H9 (cell line): ENCODE measurements at regions not wholly inside any gene's neighbourhood (a gene's known extent, or its start where the extent isn't known, plus 50 kb on each side); places are given as distances from the start of the nearest gene placed in this dataset.

Experiments used
- DNase-seq: peaks from one replicate; pipeline ENCODE4 v3.0.0-alpha.2; 2017
- H2AFZ ChIP-seq: one replicate; pipeline ENCODE4 v1.6.1; 2013; ENCODE audit warnings: mild to moderate bottlenecking, low read length, control low read depth, moderate library complexity
- H2AK5ac ChIP-seq: 2 replicates; pipeline ENCODE4 v1.6.1; 2013; ENCODE audit warnings: low read length, control low read depth, mixed read lengths; ENCODE audit not compliant: insufficient read length
- H2BK120ac ChIP-seq: one replicate; pipeline ENCODE4 v1.6.1; 2013; ENCODE audit warnings: low read depth, mild to moderate bottlenecking, low read length, control low read depth, inconsistent platforms; ENCODE audit not compliant: poor library complexity, severe bottlenecking
- H2BK12ac ChIP-seq: 2 replicates; pipeline ENCODE4 v1.6.1; 2013; ENCODE audit warnings: low read length, control low read depth, mixed read lengths, low read depth; ENCODE audit not compliant: insufficient read length
- H2BK15ac ChIP-seq: 2 replicates; pipeline ENCODE4 v1.6.1; 2013; ENCODE audit warnings: low read depth, low read length, control low read depth
- H2BK20ac ChIP-seq: one replicate; pipeline ENCODE4 v1.6.1; 2013; ENCODE audit warnings: low read depth, mild to moderate bottlenecking, low read length, control low read depth, inconsistent platforms; ENCODE audit not compliant: poor library complexity, severe bottlenecking
- H2BK5ac ChIP-seq: 2 replicates; pipeline ENCODE4 v1.6.1; 2013; ENCODE audit warnings: low read length, control low read depth, mixed read lengths; ENCODE audit not compliant: insufficient read length
- H3K14ac ChIP-seq: 2 replicates; pipeline ENCODE4 v1.6.1; 2013; ENCODE audit warnings: low read length, control low read depth; ENCODE audit not compliant: insufficient read depth
- H3K18ac ChIP-seq: 2 replicates; pipeline ENCODE4 v1.6.1; 2013; ENCODE audit warnings: low read depth, mild to moderate bottlenecking, mixed read lengths, low read length, control low read depth; ENCODE audit not compliant: insufficient read length
- H3K23ac ChIP-seq: 2 replicates; pipeline ENCODE4 v1.6.1; 2013; ENCODE audit warnings: low read length, control low read depth, mixed read lengths, low read depth; ENCODE audit not compliant: insufficient read length
- H3K23me2 ChIP-seq: 2 replicates; pipeline ENCODE4 v1.6.1; 2013; ENCODE audit warnings: low read depth, mild to moderate bottlenecking, mixed read lengths, low read length, control low read depth; ENCODE audit not compliant: insufficient read length, poor library complexity, severe bottlenecking
- H3K27ac ChIP-seq: 2 replicates; pipeline ENCODE4 v1.5.1; 2013; ENCODE audit warnings: low read length, control low read depth, mixed read lengths, low read depth; ENCODE audit not compliant: insufficient read length
- H3K27me3 ChIP-seq: 2 replicates; pipeline ENCODE4 v1.6.1; 2013; ENCODE audit warnings: low read length, control low read depth, inconsistent platforms; ENCODE audit not compliant: insufficient read depth
- H3K4ac ChIP-seq: 2 replicates; pipeline ENCODE4 v1.6.1; 2013; ENCODE audit warnings: low read depth, mild to moderate bottlenecking, control low read depth, inconsistent platforms, low read length, moderate library complexity
- H3K4me1 ChIP-seq: 2 replicates; pipeline ENCODE4 v1.6.1; 2013; ENCODE audit warnings: low read length, control low read depth, inconsistent platforms; ENCODE audit not compliant: insufficient read depth
- H3K4me2 ChIP-seq: 2 replicates; pipeline ENCODE4 v1.6.1; 2013; ENCODE audit warnings: low read length, control low read depth, mixed read lengths; ENCODE audit not compliant: insufficient read length, insufficient read depth
- H3K56ac ChIP-seq: 2 replicates; pipeline ENCODE4 v1.6.1; 2013; ENCODE audit warnings: low read depth, mild to moderate bottlenecking, mixed read lengths, low read length, control low read depth; ENCODE audit not compliant: insufficient read length
- H3K79me1 ChIP-seq: 2 replicates; pipeline ENCODE4 v1.6.1; 2013; ENCODE audit warnings: low read depth, mild to moderate bottlenecking, moderate library complexity, low read length, control low read depth, inconsistent platforms; ENCODE audit not compliant: insufficient read depth, poor library complexity, severe bottlenecking
- H3K79me2 ChIP-seq: 2 replicates; pipeline ENCODE4 v1.6.1; 2013; ENCODE audit warnings: low read length, control low read depth, inconsistent platforms; ENCODE audit not compliant: insufficient read depth
- H3K9ac ChIP-seq: 2 replicates; pipeline ENCODE4 v1.6.1; 2013; ENCODE audit warnings: low read length, control low read depth, mixed read lengths; ENCODE audit not compliant: insufficient read length; ENCODE audit errors: extremely low read depth
- H3K9me3 ChIP-seq: one replicate; pipeline ENCODE4 v1.6.1; 2013; ENCODE audit warnings: low read depth, low read length, inconsistent platforms; ENCODE audit not compliant: control insufficient read depth
- H3T11ph ChIP-seq: one replicate; pipeline ENCODE4 v1.6.1; 2013; ENCODE audit warnings: mild to moderate bottlenecking, low read length, control low read depth, inconsistent platforms
- H4K20me1 ChIP-seq: one replicate; pipeline ENCODE4 v1.6.1; 2013; ENCODE audit not compliant: control insufficient read depth, insufficient read length, insufficient read depth
- H4K5ac ChIP-seq: 2 replicates; pipeline ENCODE4 v1.6.1; 2013; ENCODE audit warnings: low read depth, mild to moderate bottlenecking, mixed read lengths, low read length, control low read depth; ENCODE audit not compliant: insufficient read length
- H4K8ac ChIP-seq: replicated peaks from 2 replicates; pipeline ENCODE4 v1.6.1; 2013; ENCODE audit warnings: low read length, control low read depth, mixed read lengths, low read depth; ENCODE audit not compliant: insufficient read length
- H4K91ac ChIP-seq: 2 replicates; pipeline ENCODE4 v1.6.1; 2013; ENCODE audit warnings: low read depth, mild to moderate bottlenecking, moderate library complexity, mixed read lengths, low read length, control low read depth; ENCODE audit not compliant: insufficient read length
- H3K27ac Mint-ChIP-seq, 3 experiments: 2 replicates in 2 of 3; 3 replicates in 1 of 3; pipeline ENCODE4 v1.8.0; 2020 to 2021; ENCODE audit warnings: mixed read lengths in 3 of 3, mild to moderate bottlenecking in 1 of 3, moderate library complexity in 1 of 3
- H3K27me3 Mint-ChIP-seq: 2 replicates; pipeline ENCODE4 v1.8.0; 2021; ENCODE audit warnings: low read depth, mild to moderate bottlenecking, moderate library complexity, mixed read lengths
- H3K36me3 Mint-ChIP-seq, 3 experiments: 2 replicates in 2 of 3; 3 replicates in 1 of 3; pipeline ENCODE4 v1.8.0; 2020 to 2021; ENCODE audit warnings: low read depth in 3 of 3, mixed read lengths in 3 of 3; ENCODE audit not compliant: insufficient read depth in 1 of 3
- H3K4me1 Mint-ChIP-seq, 2 experiments: 2 replicates each; pipeline ENCODE4 v1.8.0; 2020; ENCODE audit warnings: mixed read lengths in 2 of 2
- H3K4me3 Mint-ChIP-seq, 2 experiments: 2 replicates in 1 of 2; 3 replicates in 1 of 2; pipeline ENCODE4 v1.8.0; 2020 to 2021; ENCODE audit warnings: mild to moderate bottlenecking in 2 of 2, mixed read lengths in 2 of 2, moderate library complexity in 1 of 2
- H3K9me3 Mint-ChIP-seq, 2 experiments: 2 replicates in 1 of 2; 3 replicates in 1 of 2; pipeline ENCODE4 v1.8.0; 2020; ENCODE audit warnings: mild to moderate bottlenecking in 2 of 2, mixed read lengths in 2 of 2, moderate library complexity in 1 of 2
- CTCF ChIP-seq: fragments of 200-600 bp; sonication (generic); conservative IDR thresholded peaks from 3 replicates; pipeline ENCODE4 v1.8.0; 2021; ENCODE audit warnings: antibody characterized with exemption, mild to moderate bottlenecking
- WGBS: extraction: QIAGEN DNeasy Blood & Tissue Kit; methylation state at CpG from one replicate; pipeline ENCODE4 v1.1.7; 2013; ENCODE audit warnings: missing lambda C conversion rate, low lambda C conversion rate, mixed read lengths; ENCODE audit not compliant: insufficient read length; ENCODE audit errors: extremely low coverage; 5-methylcytosine and 5-hydroxymethylcytosine counted together

GRCh38 chr2:120934574-120935338, 199.1 kb downstream of the GLI2 start:
- Mint-ChIP-seq H3K4me1 (peaks cover 24 to 32% of the 10 kb centered on the region in 2 experiments), H3K4me3 (no peak overlapping the region)
- no peak overlapping the region for H2BK5ac ChIP-seq

More at GRCh38 chr2:120934574-120935338, 199.1 kb downstream of the GLI2 start:
- no peaks in the 10 kb centered on the region for H3K79me2 ChIP-seq
- H3K4me1 ChIP-seq = no peaks in the 10 kb centered on the region; the same call in 1 of the 2 replicates
- no peaks in the 10 kb centered on the region for H3K9me3 ChIP-seq
- H2AFZ ChIP-seq = no peak overlapping the region
- no peak overlapping the region for H3K9ac ChIP-seq
- no peak overlapping the region for H3K4me2 ChIP-seq
- no peak overlapping the region for H4K8ac ChIP-seq
- no peak overlapping the region for H2AK5ac ChIP-seq
- no peaks in the 10 kb centered on the region for H3K27me3 ChIP-seq
- Mint-ChIP-seq H3K9me3 (peaks cover 4% of the 10 kb centered on the region in 2 experiments; a peak in 1 of 5 replicates), H3K27me3 (no peaks in the 10 kb centered on the region), H3K36me3 (peaks cover 16 to 26% (median 22%) of the 10 kb centered on the region in 3 experiments), H3K27ac (peak overlapping the region in 1 of 3 experiments; percentile 76; a peak in 1 of 7 replicates)
- no peak overlapping the region for H4K5ac ChIP-seq
- no peak overlapping the region for H3T11ph ChIP-seq
- H2BK15ac ChIP-seq = no peak overlapping the region; the same call in 1 of the 2 replicates
- no peak overlapping the region for H3K23ac ChIP-seq
- no peak for TF ChIP-seq CTCF
- no peak overlapping the region for H3K56ac ChIP-seq
- H2BK120ac ChIP-seq = no peak overlapping the region
- H2BK12ac ChIP-seq = no peak overlapping the region
- no peaks in the 10 kb centered on the region for H4K20me1 ChIP-seq
- no peak overlapping the region for H3K27ac ChIP-seq
- H4K91ac ChIP-seq = no peak overlapping the region
- H3K79me1 ChIP-seq = no peaks in the 10 kb centered on the region
- H3K23me2 ChIP-seq = no peaks in the 10 kb centered on the region
- H3K14ac ChIP-seq = no peak overlapping the region; the same call in 1 of the 2 replicates
- no peak overlapping the region for H2BK20ac ChIP-seq
- H3K4ac ChIP-seq = no peak overlapping the region
- no CpG with 5 or more reads among the region's 17 CpGs for WGBS
- no peak overlapping the region for H3K18ac ChIP-seq
- DNase-seq = no peak
